Endothelial cell of umbilical vein (primary cell): ENCODE measurements at regions not wholly inside any gene's neighbourhood (a gene's known extent, or its start where the extent isn't known, plus 50 kb on each side); places are given as distances from the start of the nearest gene placed in this dataset.

Experiments used
- BruUV-seq: library from RNA; stranded (reverse); fragments of 400-500 nt; replicated peaks from 2 replicates; lab custom pipeline; 2021; lab: Mats Ljungman, UMichigan
- CTCF ChIA-PET: fragments of 300-600, 350-600 bp; sonication (Branson Sonifier 250); formaldehyde crosslinking; loops from one replicate; lab custom pipeline; 2021; ENCODE audit warnings: antibody characterized with exemption, inconsistent platforms; lab: Charles Lee
- POLR2A ChIA-PET: fragments of 300-600, 350-600 bp; sonication (Branson Sonifier 250); formaldehyde crosslinking; loops from one replicate; lab custom pipeline; 2021; ENCODE audit warnings: antibody characterized with exemption, inconsistent platforms; lab: Charles Lee
- DNase-seq: peaks from one replicate; pipeline ENCODE4 v3.0.0-alpha.2; 2011; ENCODE audit warnings: low read depth, low spot score
- FAIRE-seq: peaks from 2 replicates; lab custom pipeline; 2011; peaks lifted over from hg19 to GRCh38; lab: Jason Lieb, UNC
- H2AFZ ChIP-seq: 2 replicates; pipeline ENCODE4 v1.6.0; 2012; ENCODE audit warnings: low read depth, low read length, control low read depth, inconsistent platforms
- H3K27ac ChIP-seq: 2 replicates; pipeline ENCODE4 v1.5.1; 2011; ENCODE audit warnings: low read depth, mild to moderate bottlenecking, control low read depth, low read length, moderate library complexity; ENCODE audit not compliant: insufficient read depth
- H3K27me3 ChIP-seq, 2 experiments: 2 replicates each; pipeline versions ENCODE4 v1.6.0 to v1.6.1; 2011; ENCODE audit warnings: low read length in 2 of 2, mixed read lengths in 1 of 2; ENCODE audit not compliant: control insufficient read depth in 2 of 2, insufficient read depth in 2 of 2
- H3K36me3 ChIP-seq, 2 experiments: 2 replicates in 1 of 2; 3 replicates in 1 of 2; pipeline ENCODE4 v1.5.1; 2011; ENCODE audit warnings: low read length in 2 of 2, mild to moderate bottlenecking in 1 of 2, moderate library complexity in 1 of 2; ENCODE audit not compliant: control insufficient read depth in 2 of 2, insufficient read depth in 2 of 2; ENCODE audit errors: extremely low read depth in 1 of 2
- H3K4me1 ChIP-seq: 3 replicates; pipeline ENCODE4 v1.5.1; 2011; ENCODE audit warnings: mild to moderate bottlenecking, low read length; ENCODE audit not compliant: control insufficient read depth, insufficient read depth; ENCODE audit errors: extremely low read depth
- H3K4me2 ChIP-seq: 2 replicates; pipeline ENCODE4 v1.6.1; 2011; ENCODE audit warnings: low read length, control low read depth, mixed read lengths; ENCODE audit not compliant: insufficient read depth
- H3K4me3 ChIP-seq, 3 experiments: fragments of 200-600 bp in 1 of 3; sonication (generic), shearing (Covaris generic) in 1 of 3; replicated peaks in 1 of 3; 2 replicates each; pipeline ENCODE4 v1.5.1; 2011 to 2016; ENCODE audit warnings: control low read depth in 3 of 3, low read length in 3 of 3, mild to moderate bottlenecking in 2 of 3, inconsistent platforms in 1 of 3, low read depth in 1 of 3, moderate library complexity in 1 of 3; ENCODE audit not compliant: insufficient read depth in 1 of 3
- H3K79me2 ChIP-seq: 2 replicates; pipeline ENCODE4 v1.6.0; 2012; ENCODE audit warnings: low read length, inconsistent platforms; ENCODE audit not compliant: control insufficient read depth, insufficient read depth
- H3K9ac ChIP-seq: replicated peaks from 2 replicates; pipeline ENCODE3; 2011; ENCODE audit warnings: low read length, control low read depth; ENCODE audit not compliant: insufficient read depth; ENCODE audit errors: extremely low read depth
- H3K9me1 ChIP-seq: replicated peaks from 3 replicates; pipeline ENCODE4 v1.6.0; 2011; ENCODE audit warnings: mild to moderate bottlenecking, low read length; ENCODE audit not compliant: control insufficient read depth, insufficient read depth; ENCODE audit errors: extremely low read depth
- H3K9me3 ChIP-seq: replicated peaks from 2 replicates; pipeline ENCODE4 v1.5.1; 2012; ENCODE audit warnings: low read length, inconsistent platforms; ENCODE audit not compliant: control insufficient read depth, insufficient read depth
- H4K20me1 ChIP-seq: replicated peaks from 2 replicates; pipeline ENCODE3; 2011; ENCODE audit warnings: mild to moderate bottlenecking, low read length; ENCODE audit not compliant: control insufficient read depth, insufficient read depth; ENCODE audit errors: extremely low read depth
- EZH2 ChIP-seq: IDR thresholded peaks from 2 replicates; pipeline ENCODE4 v1.6.1; 2012; ENCODE audit warnings: borderline replicate concordance, low read depth, mild to moderate bottlenecking, moderate library complexity, low read length, inconsistent platforms; ENCODE audit not compliant: severe bottlenecking
- GATA2 ChIP-seq: IDR thresholded peaks from 2 replicates; pipeline ENCODE4 v1.7.0; 2011; ENCODE audit warnings: low read depth, mild to moderate bottlenecking, moderate library complexity, mixed read lengths, low read length; ENCODE audit not compliant: insufficient read length, insufficient read depth
- MYC ChIP-seq: IDR thresholded peaks from one replicate; pipeline ENCODE4 v1.6.1; 2011; ENCODE audit warnings: mild to moderate bottlenecking, low read depth, low read length
- POLR2A ChIP-seq: IDR thresholded peaks from 2 replicates; pipeline ENCODE4 v1.6.1; 2012; ENCODE audit warnings: low read depth, mild to moderate bottlenecking, control low read depth, low read length
- dilution Hi-C: fragments of 300-500 bp; cut with MboI; formaldehyde crosslinking; loops from one replicate; pipeline ENCODE4 v1.15.0; 2019; ENCODE audit warnings: low sequenced_read_pairs; ENCODE audit not compliant: extremely low pct_ligation_motif_present
- intact Hi-C: fragments of 100-400 bp; cut with micrococcal nuclease; formaldehyde crosslinking; loops from one replicate; pipeline ENCODE4 v1.10.0; 2022
- TF ChIP-seq, protein P1 (sequence below): IDR thresholded peaks from 2 replicates; pipeline ENCODE4 v1.6.1; 2011; ENCODE audit not compliant: insufficient read depth, insufficient read length
- TF ChIP-seq, protein P2 (sequence below), 2 donors: IDR thresholded peaks; 1 replicate in 1 of 2; 2 replicates in 1 of 2; pipeline ENCODE4 v1.5.1; 2011; ENCODE audit warnings: low read length in 2 of 2, mild to moderate bottlenecking in 2 of 2, moderate library complexity in 2 of 2, control low read depth in 1 of 2, inconsistent platforms in 1 of 2, low read depth in 1 of 2; ENCODE audit not compliant: insufficient read depth in 1 of 2; ENCODE audit errors: extremely low read depth in 1 of 2

DNA sequence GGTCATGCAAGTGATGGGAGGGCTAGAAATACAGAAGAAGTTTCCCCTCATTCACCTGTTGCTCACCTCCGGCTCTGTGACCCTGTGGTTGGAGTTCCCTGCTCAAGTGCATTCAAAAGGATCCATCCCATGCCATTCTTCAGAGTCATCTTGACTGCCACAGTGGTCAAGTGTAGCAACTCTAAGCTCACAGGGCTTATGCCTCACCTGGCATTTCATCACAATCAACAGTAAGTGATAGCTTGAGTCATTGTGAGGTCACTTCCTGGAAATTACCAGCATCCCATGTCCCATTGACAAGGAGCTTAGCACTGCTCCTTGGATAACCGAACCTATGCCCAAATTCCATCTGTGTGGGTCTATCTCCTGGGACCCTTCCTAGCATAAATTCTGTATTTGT, 55.6 kb downstream of the OR4C45 start:
- FAIRE-seq (no peak), DNase-seq (no peak)
- dilution Hi-C loops, result no loop called here
- H3K4me2 ChIP-seq, result no peak overlapping the region
- no peak overlapping the region for H3K4me3 ChIP-seq
- no TSS peak for BruUV-seq
- intact Hi-C loops, result no loop called here
- TF ChIP-seq GATA2 (no peak), MYC (no peak)
- TF ChIP-seq, protein P1, sequence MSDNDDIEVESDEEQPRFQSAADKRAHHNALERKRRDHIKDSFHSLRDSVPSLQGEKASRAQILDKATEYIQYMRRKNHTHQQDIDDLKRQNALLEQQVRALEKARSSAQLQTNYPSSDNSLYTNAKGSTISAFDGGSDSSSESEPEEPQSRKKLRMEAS, result no peak
- no peaks in the 10 kb centered on the region for H3K4me1 ChIP-seq
- H3K79me2 ChIP-seq, result no peaks in the 10 kb centered on the region
- ChIA-PET POLR2A (no interaction called here), CTCF (no interaction called here)
- H3K9ac ChIP-seq, result no peak overlapping the region
- no peak overlapping the region for H3K27ac ChIP-seq
- no peaks in the 10 kb centered on the region for H4K20me1 ChIP-seq
- H3K9me1 ChIP-seq, result no peaks in the 10 kb centered on the region
- H2AFZ ChIP-seq, result no peak overlapping the region
- H3K9me3 ChIP-seq, result no peaks in the 10 kb centered on the region
- H3K27me3 ChIP-seq, result no peaks in the 10 kb centered on the region
- H3K36me3 ChIP-seq, result no peaks in the 10 kb centered on the region

GRCh38 chr11:50098186-50098725, 65.6 kb downstream of the OR4C45 start:
- H3K9me1 ChIP-seq, result no peaks in the 10 kb centered on the region
- intact Hi-C loops (no loop called here), dilution Hi-C loops (no loop called here)
- H2AFZ ChIP-seq, result no peak overlapping the region
- H3K27me3 ChIP-seq, result no peaks in the 10 kb centered on the region
- no peaks in the 10 kb centered on the region for H3K9me3 ChIP-seq
- no peaks in the 10 kb centered on the region for H4K20me1 ChIP-seq
- no peak overlapping the region for H3K4me3 ChIP-seq
- FAIRE-seq, result no peak
- BruUV-seq, result no TSS peak
- no peaks in the 10 kb centered on the region for H3K4me1 ChIP-seq
- no peak overlapping the region for H3K9ac ChIP-seq
- H3K27ac ChIP-seq, result no peak overlapping the region
- H3K4me2 ChIP-seq, result no peak overlapping the region
- no peaks in the 10 kb centered on the region for H3K36me3 ChIP-seq
- no peaks in the 10 kb centered on the region for H3K79me2 ChIP-seq
- ChIA-PET CTCF (no interaction called here), POLR2A (no interaction called here)
- TF ChIP-seq, protein P1, result no peak
- TF ChIP-seq EZH2, result no peak
- no peak for TF ChIP-seq POLR2A
- TF ChIP-seq MYC, result no peak
- TF ChIP-seq, protein P2, sequence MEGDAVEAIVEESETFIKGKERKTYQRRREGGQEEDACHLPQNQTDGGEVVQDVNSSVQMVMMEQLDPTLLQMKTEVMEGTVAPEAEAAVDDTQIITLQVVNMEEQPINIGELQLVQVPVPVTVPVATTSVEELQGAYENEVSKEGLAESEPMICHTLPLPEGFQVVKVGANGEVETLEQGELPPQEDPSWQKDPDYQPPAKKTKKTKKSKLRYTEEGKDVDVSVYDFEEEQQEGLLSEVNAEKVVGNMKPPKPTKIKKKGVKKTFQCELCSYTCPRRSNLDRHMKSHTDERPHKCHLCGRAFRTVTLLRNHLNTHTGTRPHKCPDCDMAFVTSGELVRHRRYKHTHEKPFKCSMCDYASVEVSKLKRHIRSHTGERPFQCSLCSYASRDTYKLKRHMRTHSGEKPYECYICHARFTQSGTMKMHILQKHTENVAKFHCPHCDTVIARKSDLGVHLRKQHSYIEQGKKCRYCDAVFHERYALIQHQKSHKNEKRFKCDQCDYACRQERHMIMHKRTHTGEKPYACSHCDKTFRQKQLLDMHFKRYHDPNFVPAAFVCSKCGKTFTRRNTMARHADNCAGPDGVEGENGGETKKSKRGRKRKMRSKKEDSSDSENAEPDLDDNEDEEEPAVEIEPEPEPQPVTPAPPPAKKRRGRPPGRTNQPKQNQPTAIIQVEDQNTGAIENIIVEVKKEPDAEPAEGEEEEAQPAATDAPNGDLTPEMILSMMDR (IDR thresholded peaks at IDR 0.05; ENCODE audit: extremely low read depth in 1 of 2, insufficient read depth in 1 of 2, low read depth in 1 of 2, low read length in 2 of 2), result no peak
- DNase-seq, result no peak
